K562 (cell line): ENCODE measurements at regions not wholly inside any gene's neighbourhood (a gene's known extent, or its start where the extent isn't known, plus 50 kb on each side); places are given as distances from the start of the nearest gene placed in this dataset.

Source experiments
- BHLHE40 ChIP-seq: IDR thresholded peaks from 2 replicates; pipeline ENCODE4 v1.6.1; 2011; ENCODE audit warnings: low read length, improper control_type of control experiment
- CREB5 ChIP-seq: fragments of 250-450 bp; sonication (Bioruptor Pico); IDR thresholded peaks from 2 replicates; pipeline ENCODE4 v1.5.0; 2020; ENCODE audit warnings: mild to moderate bottlenecking
- CTCF ChIP-seq, 3 experiments: IDR thresholded peaks in 2 of 3; conservative IDR thresholded peaks in 1 of 3; 2 replicates each; pipeline ENCODE4 v1.5.1; 2011 to 2012; ENCODE audit warnings: low read length in 3 of 3, mild to moderate bottlenecking in 3 of 3, control low read depth in 2 of 3, improper control_type of control experiment in 1 of 3, inconsistent platforms in 1 of 3, low read depth in 1 of 3, mixed read lengths in 1 of 3, moderate library complexity in 1 of 3; ENCODE audit not compliant: insufficient read depth in 2 of 3
- FOS ChIP-seq: IDR thresholded peaks from 3 replicates; pipeline ENCODE4 v1.6.1; 2011; ENCODE audit not compliant: insufficient read length; ENCODE audit errors: extremely low read depth
- FOXK1 ChIP-seq: sonication (generic); formaldehyde crosslinking; IDR thresholded peaks from 2 replicates; pipeline ENCODE4 v1.8.0; 2022; ENCODE audit warnings: missing genetic modification reagents, mild to moderate bottlenecking, borderline replicate concordance
- IRF1 ChIP-seq: sonication (generic); formaldehyde crosslinking; IDR thresholded peaks from 2 replicates; pipeline ENCODE4 v1.8.0; 2022; ENCODE audit warnings: missing genetic modification reagents, mild to moderate bottlenecking, borderline replicate concordance
- JUND ChIP-seq, 2 experiments: IDR thresholded peaks; 2 replicates in 1 of 2; 3 replicates in 1 of 2; pipeline ENCODE4 v1.6.1; 2011; ENCODE audit warnings: borderline replicate concordance in 2 of 2, low read depth in 2 of 2, low read length in 2 of 2, improper control_type of control experiment in 1 of 2, missing biosample characterization in 1 of 2, missing genetic modification characterization in 1 of 2, missing genetic modification reagents in 1 of 2
- MAFG ChIP-seq: fragments of 450-650 bp; conservative IDR thresholded peaks from 2 replicates; pipeline ENCODE4 v1.6.1; 2016; ENCODE audit warnings: missing genetic modification characterization, missing compliant biosample characterization
- PYGO2 ChIP-seq: fragments of 450-650 bp; IDR thresholded peaks from 2 replicates; pipeline ENCODE4 v1.6.1; 2016; ENCODE audit warnings: mild to moderate bottlenecking, missing genetic modification characterization, moderate library complexity, missing compliant biosample characterization
- RBFOX2 ChIP-seq: fragments of 200-400 bp; formaldehyde crosslinking; IDR thresholded peaks from 2 replicates; pipeline ENCODE4 v1.6.1; 2017; ENCODE audit warnings: low read depth, mild to moderate bottlenecking, low read length, moderate library complexity
- TAL1 ChIP-seq: fragments of 450-650 bp; IDR thresholded peaks from 2 replicates; pipeline ENCODE4 v1.6.1; 2016; ENCODE audit warnings: mild to moderate bottlenecking
- TBP ChIP-seq: optimal IDR thresholded peaks from 2 replicates; pipeline ENCODE3; 2011; ENCODE audit warnings: low read depth, low read length, improper control_type of control experiment
- ZC3H4 ChIP-seq: sonication (generic); formaldehyde crosslinking; IDR thresholded peaks from 2 replicates; pipeline ENCODE4 v1.9.0; 2021; ENCODE audit warnings: missing genetic modification reagents, borderline replicate concordance
- ZNF512 ChIP-seq: IDR thresholded peaks from 2 replicates; pipeline ENCODE4 v1.6.1; 2016; ENCODE audit warnings: missing genetic modification characterization, missing compliant biosample characterization

GRCh38 chr12:113698510-113698858 lies 226.8 kb upstream of the LHX5 start:
- no peak for TF ChIP-seq PYGO2 (tag)
- TF ChIP-seq JUND (IDR thresholded peaks at IDR 0.05; ENCODE audit: borderline replicate concordance, low read depth, low read length) = no peak
- TF ChIP-seq JUND (tag; IDR thresholded peaks at IDR 0.05; ENCODE audit: borderline replicate concordance, low read depth, low read length) = no peak
- no peak for TF ChIP-seq FOXK1 (CRISPR knock-in tag)
- no peak for TF ChIP-seq IRF1
- TF ChIP-seq RBFOX2 = no peak
- no peak for TF ChIP-seq ZNF512 (tag)
- TF ChIP-seq CTCF (IDR thresholded peaks at IDR 0.05 in 2 of 3, conservative IDR thresholded peaks at IDR 0.05 in 1 of 3; ENCODE audit: insufficient read depth in 2 of 3, low read depth in 1 of 3, low read length in 3 of 3) = no peak
- TF ChIP-seq CREB5 = no peak
- no peak for TF ChIP-seq TAL1
- TF ChIP-seq MAFG = no peak
- TF ChIP-seq ZC3H4 (CRISPR knock-in tag) = no peak
- TF ChIP-seq BHLHE40 = no peak
- no peak for TF ChIP-seq FOS
- no peak for TF ChIP-seq TBP
